Astrocyte of the cerebellum (primary cell): ENCODE measurements at regions not wholly inside any gene's neighbourhood (a gene's known extent, or its start where the extent isn't known, plus 50 kb on each side); places are given as distances from the start of the nearest gene placed in this dataset.

Experiments used
- DNase-seq: peaks from one replicate; pipeline ENCODE4 v3.0.0-alpha.2; 2011; ENCODE audit warnings: low read depth
- H3K4me3 ChIP-seq: 2 replicates; pipeline ENCODE4 v1.5.1; 2011; ENCODE audit warnings: mild to moderate bottlenecking, low read depth, low read length, moderate library complexity
- CTCF ChIP-seq: IDR thresholded peaks from 2 replicates; pipeline ENCODE4 v1.5.1; 2012; ENCODE audit warnings: low read length, low read depth, moderate library complexity, mild to moderate bottlenecking; ENCODE audit errors: missing control alignments
- in situ Hi-C: cut with HindIII; loops from 2 replicates; pipeline ENCODE4 v1.10.0; 2017; ENCODE audit warnings: low sequenced_read_pairs

DNA sequence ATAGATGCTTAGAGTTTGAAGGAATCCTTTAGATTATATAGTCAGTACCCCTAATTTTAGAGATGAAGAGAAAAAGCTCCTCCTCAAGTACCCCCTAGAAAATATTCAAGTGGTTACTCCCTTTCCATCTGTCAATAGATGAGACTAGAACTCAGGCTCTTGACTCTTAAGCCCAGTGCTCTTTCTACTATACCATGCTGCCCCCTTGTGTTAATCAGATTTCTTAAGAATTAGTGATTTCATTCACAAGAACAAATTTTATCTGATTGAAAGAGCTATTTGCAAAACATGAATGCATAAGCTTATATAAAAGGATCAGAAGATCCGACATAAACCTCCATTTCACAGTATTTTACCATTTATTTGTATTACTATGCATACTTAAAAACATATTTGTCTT is 179.3 kb downstream of the TFEC start:
- TF ChIP-seq CTCF = peak; percentile 34
- DNase-seq = peak; percentile 35
- in situ Hi-C loops = no loop called here
- no peak overlapping the region for H3K4me3 ChIP-seq

- no peak for DNase-seq
- in situ Hi-C loops = no loop called here
- no peak overlapping the region for H3K4me3 ChIP-seq
- TF ChIP-seq CTCF = no peak
These were observed 179.8 kb downstream of the TFEC start for GRCh38 chr7:115850774-115851173.

DNA sequence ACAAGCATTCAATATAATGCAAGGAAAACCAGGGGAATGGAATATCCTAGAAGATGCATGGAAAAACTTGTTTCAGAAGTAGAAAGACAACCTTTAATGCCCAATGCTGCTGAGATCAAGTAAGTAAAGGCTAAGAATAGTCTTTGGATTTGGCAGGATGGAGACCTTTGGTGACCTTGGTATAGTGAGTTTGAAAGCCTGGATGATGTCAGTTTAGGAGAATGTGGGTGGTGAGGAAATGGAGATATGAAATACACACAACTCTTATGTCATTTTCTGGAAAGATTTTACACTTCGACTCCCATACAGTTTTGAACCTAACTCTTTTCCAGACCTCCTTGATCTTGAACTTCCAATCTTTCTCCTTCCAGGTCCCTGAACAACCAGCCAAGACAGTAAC is 185.7 kb downstream of the TFEC start:
- in situ Hi-C loops = no loop called here
- TF ChIP-seq CTCF = no peak
- DNase-seq = no peak
- no peak overlapping the region for H3K4me3 ChIP-seq

GRCh38 chr7:115840702-115841101 is 189.9 kb downstream of the TFEC start:
- no peak for TF ChIP-seq CTCF
- H3K4me3 ChIP-seq = no peak overlapping the region
- no peak for DNase-seq
- in situ Hi-C loops = no loop called here

DNA sequence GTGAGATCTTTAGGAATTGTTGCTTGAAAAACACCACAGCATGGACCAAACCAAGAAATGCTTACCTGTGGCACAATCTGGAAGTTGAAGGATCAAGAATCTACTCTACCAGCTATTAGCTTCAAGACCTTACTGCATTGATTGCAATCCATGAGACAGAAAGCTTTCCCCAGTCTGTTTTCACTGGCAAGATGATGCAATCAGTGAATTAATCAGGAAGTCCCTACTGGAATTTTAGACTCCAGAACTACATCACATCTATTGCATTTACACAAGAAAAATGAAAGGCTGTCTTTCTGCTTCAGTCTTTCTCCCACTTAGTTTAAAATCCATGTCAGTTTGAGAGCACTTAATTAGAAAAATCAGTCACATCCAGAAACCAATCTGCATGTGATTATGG is 191.7 kb downstream of the TFEC start:
- in situ Hi-C loops = no loop called here
- no peak for TF ChIP-seq CTCF

DNA sequence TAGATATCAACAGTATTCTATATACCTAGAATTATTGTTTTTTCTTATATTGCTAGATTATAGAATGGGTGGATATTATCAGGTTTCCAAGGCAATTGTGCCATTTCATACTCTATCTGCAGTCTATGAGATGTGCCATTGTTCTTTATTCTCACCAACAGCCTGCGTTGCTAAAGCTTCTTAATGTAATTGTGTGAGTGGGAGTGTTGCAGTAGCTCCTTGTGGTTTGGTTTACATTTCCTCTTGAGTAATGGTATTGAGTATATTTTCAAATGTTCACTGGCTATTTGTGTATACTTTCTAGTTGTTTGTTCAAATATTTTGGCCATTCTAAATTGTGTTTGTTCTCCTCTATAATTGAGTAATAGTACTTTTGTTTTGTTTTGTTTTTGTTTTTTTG is 199.2 kb downstream of the TFEC start:
- no peak overlapping the region for H3K4me3 ChIP-seq
- in situ Hi-C loops = no loop called here
- no peak for DNase-seq
- TF ChIP-seq CTCF = no peak

More for the DNA sequence above, 191.7 kb downstream of the TFEC start:
- no peak overlapping the region for H3K4me3 ChIP-seq
- DNase-seq = no peak

GRCh38 chr7:115827305-115828045 is 203.1 kb downstream of the TFEC start:
- no peak for TF ChIP-seq CTCF
- in situ Hi-C loops = no loop called here
- no peak overlapping the region for H3K4me3 ChIP-seq
- no peak for DNase-seq
